ENCODE measurements at regions not wholly inside any gene's neighbourhood (a gene's known extent, or its start where the extent isn't known, plus 50 kb on each side); places are given as distances from the start of the nearest gene placed in this dataset.

- TF ChIP-seq POLR2AphosphoS5 (IDR thresholded peaks at IDR 0.05) = no peak
- no peak for TF ChIP-seq CTCF (IDR thresholded peaks at IDR 0.05)
- no peak for TF ChIP-seq POLR2A (IDR thresholded peaks at IDR 0.05)
- no peak for TF ChIP-seq EP300 (IDR thresholded peaks at IDR 0.05)
- H3K36me3 ChIP-seq = no peaks in the 10 kb centered on the region
- no peaks in the 10 kb centered on the region for H3K4me1 ChIP-seq
- H3K27me3 ChIP-seq = no peaks in the 10 kb centered on the region
- WGBS, 2 donors = 78 to 85% methylated on average over 5 of the region's 5 CpGs
- no peaks in the 10 kb centered on the region for H3K9me3 ChIP-seq
- DNase-seq (no peak), ATAC-seq (ENCODE audit: low FRiP score in 2 of 2) (peak in 1 of 2 donors; percentile 25)
- H3K4me3 ChIP-seq = no peak overlapping the region
- H3K27ac ChIP-seq = no peak overlapping the region
Observed at GRCh38 chr3:170776887-170777563, 93.0 kb downstream of the RPL22L1 start.

- Histone ChIP-seq H3K4me1 (no peaks in the 10 kb centered on the region), H3K27me3 (no peaks in the 10 kb centered on the region), H3K4me3 (no peak overlapping the region), H3K27ac (no peak overlapping the region), H3K9me3 (no peaks in the 10 kb centered on the region), H3K36me3 (no peaks in the 10 kb centered on the region)
- TF ChIP-seq POLR2A (IDR thresholded peaks at IDR 0.05) = no peak
- TF ChIP-seq POLR2AphosphoS5 (IDR thresholded peaks at IDR 0.05) = no peak
- no peak for TF ChIP-seq CTCF (IDR thresholded peaks at IDR 0.05)
- TF ChIP-seq EP300 (IDR thresholded peaks at IDR 0.05) = no peak
- DNase-seq (no peak), ATAC-seq (ENCODE audit: low FRiP score in 2 of 2) (no peak)
- WGBS, 2 donors = 84 to 85% methylated on average over 4 of the region's 4 CpGs
Observed at GRCh38 chr3:170773682-170774425, 96.1 kb downstream of the RPL22L1 start.

GRCh38 chr3:170772175-170772574, 97.8 kb downstream of the RPL22L1 start:
- WGBS, 2 donors = 45 to 56% methylated on average over 1 of the region's 1 CpG
- no peak for TF ChIP-seq POLR2A (IDR thresholded peaks at IDR 0.05)
- no peak for TF ChIP-seq POLR2AphosphoS5 (IDR thresholded peaks at IDR 0.05)
- TF ChIP-seq EP300 (IDR thresholded peaks at IDR 0.05) = no peak
- ATAC-seq (ENCODE audit: low FRiP score in 2 of 2) = no peak

GRCh38 chr3:170768334-170768801, 101.6 kb downstream of the RPL22L1 start:
- WGBS, 2 donors = 64% methylated on average over 2 of the region's 2 CpGs
- no peak for DNase-seq

More at GRCh38 chr3:170772175-170772574, 97.8 kb downstream of the RPL22L1 start:
- Histone ChIP-seq H3K36me3 (no peaks in the 10 kb centered on the region), H3K27ac (no peak overlapping the region), H3K27me3 (no peaks in the 10 kb centered on the region), H3K4me3 (no peak overlapping the region), H3K4me1 (no peaks in the 10 kb centered on the region), H3K9me3 (no peaks in the 10 kb centered on the region)
- no peak for DNase-seq

More at GRCh38 chr3:170768334-170768801, 101.6 kb downstream of the RPL22L1 start:
- Histone ChIP-seq H3K4me1 (no peaks in the 10 kb centered on the region), H3K27me3 (no peaks in the 10 kb centered on the region), H3K27ac (no peak overlapping the region), H3K36me3 (no peaks in the 10 kb centered on the region), H3K4me3 (no peak overlapping the region), H3K9me3 (no peaks in the 10 kb centered on the region)
- TF ChIP-seq POLR2AphosphoS5 (IDR thresholded peaks at IDR 0.05) (no peak), POLR2A (IDR thresholded peaks at IDR 0.05) (no peak), CTCF (IDR thresholded peaks at IDR 0.05) (no peak), EP300 (IDR thresholded peaks at IDR 0.05) (no peak)
- no peak for ATAC-seq (ENCODE audit: low FRiP score in 2 of 2)

Measured in upper lobe of left lung (tissue), 6 donors.